Loucy (cell line): ENCODE measurements at regions not wholly inside any gene's neighbourhood (a gene's known extent, or its start where the extent isn't known, plus 50 kb on each side); places are given as distances from the start of the nearest gene placed in this dataset.

Experiments used
- H2AFZ ChIP-seq: fragments of 200-600 bp; sonication (generic); 2 replicates; pipeline ENCODE4 v1.6.0; 2016; ENCODE audit warnings: antibody characterized with exemption, mild to moderate bottlenecking, low read length, moderate library complexity
- H3F3A ChIP-seq: fragments of 200-600 bp; 2 replicates; pipeline ENCODE4 v1.6.0; 2016; ENCODE audit warnings: antibody characterized with exemption, low read depth, mild to moderate bottlenecking
- H3K27me3 ChIP-seq: fragments of 200-600 bp; sonication (generic); 2 replicates; pipeline ENCODE4 v1.6.1; 2014; ENCODE audit warnings: low read length, mild to moderate bottlenecking; ENCODE audit not compliant: insufficient read depth, poor library complexity, severe bottlenecking
- H3K36me3 ChIP-seq: fragments of 200-600 bp; sonication (generic); 2 replicates; pipeline ENCODE4 v1.6.1; 2016; ENCODE audit warnings: low read length; ENCODE audit not compliant: insufficient read depth
- H3K4me1 ChIP-seq: fragments of 200-600 bp; sonication (generic); 2 replicates; pipeline ENCODE4 v1.5.1; 2014; ENCODE audit warnings: low read length, mild to moderate bottlenecking; ENCODE audit not compliant: insufficient read depth, poor library complexity, severe bottlenecking
- H3K4me2 ChIP-seq: fragments of 200-600 bp; sonication (generic); 2 replicates; pipeline ENCODE4 v1.6.0; 2014; ENCODE audit warnings: antibody characterized with exemption, low read length, low read depth, mild to moderate bottlenecking; ENCODE audit not compliant: poor library complexity, severe bottlenecking
- H3K4me3 ChIP-seq: fragments of 200-600 bp; sonication (generic); 2 replicates; pipeline ENCODE4 v1.5.1; 2014; ENCODE audit warnings: low read length, mild to moderate bottlenecking, mixed read lengths; ENCODE audit not compliant: poor library complexity, severe bottlenecking
- H3K79me2 ChIP-seq: fragments of 200-600 bp; sonication (generic); 2 replicates; pipeline ENCODE4 v1.6.1; 2014; ENCODE audit warnings: low read length; ENCODE audit not compliant: insufficient read depth
- H3K9ac ChIP-seq: fragments of 200-600 bp; sonication (generic); 2 replicates; pipeline ENCODE4 v1.6.0; 2014; ENCODE audit warnings: mild to moderate bottlenecking, low read depth, low read length, moderate library complexity; ENCODE audit not compliant: poor library complexity, severe bottlenecking
- H3K9me2 ChIP-seq: fragments of 200-600 bp; sonication (generic); replicated peaks from 2 replicates; pipeline ENCODE4 v1.6.1; 2016; ENCODE audit warnings: low read depth, low read length, mixed read lengths
- H3K9me3 ChIP-seq: fragments of 200-600 bp; sonication (generic); 2 replicates; pipeline ENCODE4 v1.6.1; 2014; ENCODE audit warnings: mild to moderate bottlenecking, antibody characterized with exemption, low read length, low read depth; ENCODE audit not compliant: insufficient read depth
- H4K20me1 ChIP-seq: fragments of 200-600 bp; sonication (generic); 2 replicates; pipeline ENCODE4 v1.6.0; 2014; ENCODE audit warnings: antibody characterized with exemption, low read length, mild to moderate bottlenecking; ENCODE audit not compliant: insufficient read depth, poor library complexity, severe bottlenecking
- CTCF ChIP-seq: fragments of 200-600 bp; sonication (generic); conservative IDR thresholded peaks from 2 replicates; pipeline ENCODE4 v1.5.1; 2014; ENCODE audit warnings: mild to moderate bottlenecking, antibody characterized with exemption, low read length
- EZH2phosphoT487 ChIP-seq: fragments of 200-600 bp; IDR thresholded peaks from 2 replicates; pipeline ENCODE4 v1.6.1; 2018; ENCODE audit warnings: antibody characterized with exemption, mild to moderate bottlenecking, moderate library complexity, borderline replicate concordance

GRCh38 chr6:92714346-92714745 is 705.0 kb downstream of the EPHA7 start:
- Histone ChIP-seq H2AFZ (no peak overlapping the region), H3K9ac (no peak overlapping the region)

GRCh38 chr6:92710048-92710447 is 709.3 kb downstream of the EPHA7 start:
- H3F3A ChIP-seq, result no peaks in the 10 kb centered on the region
- no peaks in the 10 kb centered on the region for H3K4me1 ChIP-seq
- no peaks in the 10 kb centered on the region for H3K79me2 ChIP-seq
- no peak overlapping the region for H2AFZ ChIP-seq
- H3K4me3 ChIP-seq, result no peak overlapping the region
- TF ChIP-seq CTCF (no peak), EZH2phosphoT487 (no peak)
- H3K9me3 ChIP-seq, result no peaks in the 10 kb centered on the region
- no peaks in the 10 kb centered on the region for H3K9me2 ChIP-seq
- H3K27me3 ChIP-seq, result no peaks in the 10 kb centered on the region
- H3K36me3 ChIP-seq, result no peaks in the 10 kb centered on the region
- H3K4me2 ChIP-seq, result no peak overlapping the region
- H3K9ac ChIP-seq, result no peak overlapping the region
- no peaks in the 10 kb centered on the region for H4K20me1 ChIP-seq

More at GRCh38 chr6:92714346-92714745, 705.0 kb downstream of the EPHA7 start:
- no peaks in the 10 kb centered on the region for H3K9me3 ChIP-seq
- no peaks in the 10 kb centered on the region for H3F3A ChIP-seq
- no peaks in the 10 kb centered on the region for H3K36me3 ChIP-seq
- H3K4me1 ChIP-seq, result no peaks in the 10 kb centered on the region
- no peak overlapping the region for H3K4me2 ChIP-seq
- H3K27me3 ChIP-seq, result no peaks in the 10 kb centered on the region
- no peaks in the 10 kb centered on the region for H4K20me1 ChIP-seq
- TF ChIP-seq CTCF, result no peak
- TF ChIP-seq EZH2phosphoT487, result no peak
- no peaks in the 10 kb centered on the region for H3K79me2 ChIP-seq
- no peak overlapping the region for H3K4me3 ChIP-seq
- H3K9me2 ChIP-seq, result no peaks in the 10 kb centered on the region

- Histone ChIP-seq H2AFZ (no peak overlapping the region), H3K9me2 (no peaks in the 10 kb centered on the region), H4K20me1 (no peaks in the 10 kb centered on the region), H3F3A (no peaks in the 10 kb centered on the region), H3K9ac (no peak overlapping the region), H3K9me3 (no peaks in the 10 kb centered on the region), H3K36me3 (no peaks in the 10 kb centered on the region), H3K4me1 (no peaks in the 10 kb centered on the region), H3K79me2 (no peaks in the 10 kb centered on the region), H3K4me3 (no peak overlapping the region), H3K4me2 (no peak overlapping the region), H3K27me3 (no peaks in the 10 kb centered on the region)
- TF ChIP-seq CTCF (no peak), EZH2phosphoT487 (no peak)
Measured at GRCh38 chr6:92708945-92709344, 710.4 kb downstream of the EPHA7 start.
